K562 (cell line): ENCODE measurements at regions not wholly inside any gene's neighbourhood (a gene's known extent, or its start where the extent isn't known, plus 50 kb on each side); places are given as distances from the start of the nearest gene placed in this dataset.

Experiments
- ATAC-seq: fragments of 200-7000 bp; cut with Tn5 transposase; 3 replicates; pipeline ENCODE4 v1.9.1; 2020; ENCODE audit warnings: moderate library complexity
- BruUV-seq: library from RNA; stranded (reverse); fragments of 400-500 nt; replicated peaks from 2 replicates; lab custom pipeline; 2021; lab: Mats Ljungman, UMichigan
- CTCF ChIA-PET: fragments of 300-600 bp; formaldehyde crosslinking; extraction: SDS; loops from one replicate; lab custom pipeline; 2021; ENCODE audit warnings: low intra/inter-chr PET ratio; lab: Yijun Ruan, JAX
- POLR2A ChIA-PET: fragments of 300-600, 350-650 bp; sonication (Branson Sonifier 250); formaldehyde crosslinking; extraction: SDS; loops from one replicate; lab custom pipeline; 2021; ENCODE audit warnings: antibody characterized with exemption, inconsistent platforms; lab: Yijun Ruan, JAX
- DNase-seq, 4 experiments: peaks; one replicate each; pipeline versions ENCODE4 v3.0.0 to v3.0.0-alpha.2; 2011 to 2018; ENCODE audit warnings: low spot score in 3 of 4, mixed read lengths in 3 of 4; ENCODE audit errors: extremely low read depth in 1 of 4
- FAIRE-seq: peaks from 2 replicates; lab custom pipeline; 2011; peaks lifted over from hg19 to GRCh38; lab: Jason Lieb, UNC
- H2AFZ ChIP-seq: 2 replicates; pipeline ENCODE4 v1.6.0; 2011; ENCODE audit warnings: low read depth, low read length, control low read depth, inconsistent platforms
- H3K27ac ChIP-seq: fragments of 200-600 bp; 3 replicates; pipeline ENCODE4 v1.8.0; 2011; ENCODE audit warnings: low read depth, mild to moderate bottlenecking, control low read depth, inconsistent platforms, low read length, moderate library complexity, mixed read lengths; ENCODE audit errors: extremely low read depth
- H3K27me3 ChIP-seq, 2 experiments: fragments of 300-600 bp in 1 of 2; 2 replicates in 1 of 2; 3 replicates in 1 of 2; pipeline versions ENCODE4 v1.6.0 to v1.8.0; 2011; ENCODE audit warnings: inconsistent platforms in 2 of 2, low read length in 2 of 2, mild to moderate bottlenecking in 1 of 2, mixed read lengths in 1 of 2, moderate library complexity in 1 of 2; ENCODE audit not compliant: control insufficient read depth in 2 of 2, insufficient read depth in 2 of 2
- H3K36me3 ChIP-seq: fragments of 300-600 bp; 3 replicates; pipeline ENCODE4 v1.8.0; 2011; ENCODE audit warnings: mild to moderate bottlenecking, low read length, inconsistent platforms; ENCODE audit not compliant: control insufficient read depth, insufficient read depth
- H3K4me1 ChIP-seq, 2 experiments: fragments of 200-600 bp in 1 of 2; replicated peaks in 1 of 2; 2 replicates in 1 of 2; 3 replicates in 1 of 2; pipeline versions ENCODE4 v1.5.1 to v1.8.0; 2011; ENCODE audit warnings: inconsistent platforms in 2 of 2, low read length in 2 of 2, mild to moderate bottlenecking in 1 of 2, mixed read lengths in 1 of 2, moderate library complexity in 1 of 2; ENCODE audit not compliant: control insufficient read depth in 2 of 2, insufficient read depth in 2 of 2
- H3K4me2 ChIP-seq: 2 replicates; pipeline ENCODE4 v1.6.1; 2011; ENCODE audit warnings: low read length, control low read depth, inconsistent platforms, mixed read lengths; ENCODE audit not compliant: insufficient read depth
- H3K4me3 ChIP-seq: fragments of 200-600 bp; sonication (generic), shearing (Covaris generic); 2 replicates; pipeline ENCODE4 v1.5.1; 2016; ENCODE audit warnings: control low read depth, inconsistent platforms
- H3K79me2 ChIP-seq: fragments of 200-600 bp; 3 replicates; pipeline ENCODE4 v1.8.0; 2011; ENCODE audit warnings: low read length, inconsistent platforms; ENCODE audit not compliant: control insufficient read depth, insufficient read depth
- H3K9ac ChIP-seq, 2 experiments: 2 replicates each; pipeline versions ENCODE4 v1.6.0 to v1.6.1; 2011; ENCODE audit warnings: low read depth in 2 of 2, low read length in 2 of 2, control low read depth in 1 of 2, inconsistent platforms in 1 of 2, mild to moderate bottlenecking in 1 of 2, mixed read lengths in 1 of 2; ENCODE audit not compliant: insufficient read depth in 1 of 2
- H3K9me1 ChIP-seq: one replicate; pipeline ENCODE4 v1.6.0; 2011; ENCODE audit warnings: inconsistent platforms, mild to moderate bottlenecking, low read length, moderate library complexity; ENCODE audit not compliant: control insufficient read depth, insufficient read depth
- H3K9me3 ChIP-seq: replicated peaks from 2 replicates; pipeline ENCODE4 v1.5.1; 2011; ENCODE audit warnings: low read depth, low read length, inconsistent platforms; ENCODE audit not compliant: control insufficient read depth, insufficient read depth
- H4K20me1 ChIP-seq: replicated peaks from 2 replicates; pipeline ENCODE4 v1.6.1; 2011; ENCODE audit warnings: low read length, inconsistent platforms, mixed read lengths; ENCODE audit not compliant: control insufficient read depth, insufficient read depth
- HNRNPUL1 ChIP-seq: fragments of 200-400 bp; formaldehyde crosslinking; IDR thresholded peaks from 2 replicates; pipeline ENCODE4 v1.6.1; 2017; ENCODE audit warnings: low read length
- KDM5B ChIP-seq: fragments of 200-600 bp; sonication (generic); IDR thresholded peaks from 2 replicates; pipeline ENCODE4 v1.6.1; 2012; ENCODE audit warnings: low read depth, mild to moderate bottlenecking, moderate library complexity, low read length, control low read depth, inconsistent platforms; ENCODE audit not compliant: insufficient replicate concordance
- KLF16 ChIP-seq: IDR thresholded peaks from 2 replicates; pipeline ENCODE4 v1.6.1; 2016; ENCODE audit warnings: antibody characterized with exemption
- NFIC ChIP-seq: fragments of 450-650 bp; IDR thresholded peaks from 2 replicates; pipeline ENCODE4 v1.6.1; 2017; ENCODE audit warnings: mild to moderate bottlenecking, inconsistent platforms
- PURB ChIP-seq: sonication (generic); formaldehyde crosslinking; IDR thresholded peaks from 2 replicates; pipeline ENCODE4 v1.9.0; 2021; ENCODE audit warnings: low read depth, mild to moderate bottlenecking, missing genetic modification reagents
- SIN3A ChIP-seq, 2 experiments: fragments of 150-350 bp in 1 of 2; IDR thresholded peaks; 2 replicates each; pipeline ENCODE4 v1.6.1; 2011 to 2016; ENCODE audit warnings: borderline replicate concordance in 2 of 2, low read depth in 2 of 2, low read length in 2 of 2, mild to moderate bottlenecking in 2 of 2, moderate library complexity in 2 of 2; ENCODE audit not compliant: control insufficient read depth in 1 of 2
- ZNF311 ChIP-seq: fragments of 250-450 bp; sonication (Bioruptor Pico); IDR thresholded peaks from 2 replicates; pipeline ENCODE4 v1.4.0; 2020; ENCODE audit warnings: mild to moderate bottlenecking, moderate library complexity
- WGBS: fragments of 100-300 bp; shearing (Covaris generic); methylation state at CpG from one replicate; pipeline ENCODE4 v1.1.6; 2016; ENCODE audit warnings: low coverage, mixed read lengths; ENCODE audit not compliant: insufficient coverage; ENCODE audit errors: missing lambda C conversion rate; 5-methylcytosine and 5-hydroxymethylcytosine counted together
- in situ Hi-C: fragments of 300-500 bp; cut with MboI; formaldehyde crosslinking; loops from 4 replicates; pipeline ENCODE4 v1.15.0; 2018; ENCODE audit warnings: inconsistent platforms, mixed read lengths
- intact Hi-C: fragments of 100-400 bp; cut with micrococcal nuclease; formaldehyde crosslinking; loops from 2 replicates; pipeline ENCODE4 v1.14.2; 2022
- TF ChIP-seq, protein P1 (sequence below): fragments of 250-450 bp; sonication (Bioruptor Pico); IDR thresholded peaks from 2 replicates; pipeline ENCODE4 v1.4.0; 2020; ENCODE audit warnings: mild to moderate bottlenecking, moderate library complexity
- TF ChIP-seq, protein P2 (sequence below): fragments of 450-650 bp; formaldehyde crosslinking; IDR thresholded peaks from 2 replicates; pipeline ENCODE4 v1.4.0; 2020; ENCODE audit warnings: mild to moderate bottlenecking, moderate library complexity
- TF ChIP-seq, protein P3 (sequence below), 2 experiments: fragments of 450-650 bp; IDR thresholded peaks; 2 replicates each; pipeline ENCODE4 v1.6.1; 2018; ENCODE audit warnings: mild to moderate bottlenecking in 2 of 2, low read depth in 1 of 2; ENCODE audit not compliant: partially characterized antibody in 2 of 2

DNA sequence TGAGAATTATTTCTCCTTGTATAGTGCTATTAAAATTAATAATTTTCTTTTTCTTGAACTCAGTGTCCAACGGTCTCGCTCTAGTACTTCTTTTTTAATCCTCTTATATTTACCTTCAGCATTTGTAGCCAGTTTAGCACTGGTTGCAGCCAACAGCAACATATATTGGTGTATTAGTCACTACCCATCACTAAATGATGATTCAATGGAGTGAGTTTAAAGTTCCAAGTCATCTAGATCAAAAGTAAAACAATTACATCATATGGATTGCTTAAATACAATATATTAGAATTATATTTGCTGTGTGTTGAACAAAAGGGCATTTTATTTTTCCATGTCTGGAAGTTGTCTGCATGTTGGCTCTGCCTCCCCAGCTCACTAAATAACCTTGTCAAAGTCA, 591.8 kb downstream of the ADGRL2 start:
- intact Hi-C loops: no loop called here
- H3K4me3 ChIP-seq: no peak overlapping the region
- H3K9ac ChIP-seq: no peak overlapping the region
- ChIA-PET POLR2A (no interaction called here), CTCF (no interaction called here)
- no peak for DNase-seq
- ATAC-seq: no peak
- FAIRE-seq: no peak
- H3K4me2 ChIP-seq: no peak overlapping the region
- no peaks in the 10 kb centered on the region for H4K20me1 ChIP-seq
- 0% methylated on average over 2 of the region's 2 CpGs for WGBS
- no peaks in the 10 kb centered on the region for H3K9me3 ChIP-seq
- H3K27me3 ChIP-seq: no peaks in the 10 kb centered on the region
- no peaks in the 10 kb centered on the region for H3K36me3 ChIP-seq
- no peaks in the 10 kb centered on the region for H3K9me1 ChIP-seq
- TF ChIP-seq KLF16 (no peak), NFIC (no peak), SIN3A (IDR thresholded peaks at IDR 0.05; ENCODE audit: borderline replicate concordance in 2 of 2, control insufficient read depth in 1 of 2, low read depth in 2 of 2, low read length in 2 of 2) (no peak), KDM5B (no peak), ZNF311 (CRISPR knock-in tag) (no peak), PURB (CRISPR knock-in tag) (no peak), HNRNPUL1 (no peak)
- TF ChIP-seq, protein P1, sequence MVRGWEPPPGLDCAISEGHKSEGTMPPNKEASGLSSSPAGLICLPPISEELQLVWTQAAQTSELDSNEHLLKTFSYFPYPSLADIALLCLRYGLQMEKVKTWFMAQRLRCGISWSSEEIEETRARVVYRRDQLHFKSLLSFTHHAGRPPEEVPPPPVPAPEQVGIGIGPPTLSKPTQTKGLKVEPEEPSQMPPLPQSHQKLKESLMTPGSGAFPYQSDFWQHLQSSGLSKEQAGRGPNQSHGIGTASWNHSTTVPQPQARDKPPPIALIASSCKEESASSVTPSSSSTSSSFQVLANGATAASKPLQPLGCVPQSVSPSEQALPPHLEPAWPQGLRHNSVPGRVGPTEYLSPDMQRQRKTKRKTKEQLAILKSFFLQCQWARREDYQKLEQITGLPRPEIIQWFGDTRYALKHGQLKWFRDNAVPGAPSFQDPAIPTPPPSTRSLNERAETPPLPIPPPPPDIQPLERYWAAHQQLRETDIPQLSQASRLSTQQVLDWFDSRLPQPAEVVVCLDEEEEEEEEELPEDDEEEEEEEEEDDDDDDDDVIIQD (CRISPR knock-in tag): no peak
- TF ChIP-seq, protein P2, sequence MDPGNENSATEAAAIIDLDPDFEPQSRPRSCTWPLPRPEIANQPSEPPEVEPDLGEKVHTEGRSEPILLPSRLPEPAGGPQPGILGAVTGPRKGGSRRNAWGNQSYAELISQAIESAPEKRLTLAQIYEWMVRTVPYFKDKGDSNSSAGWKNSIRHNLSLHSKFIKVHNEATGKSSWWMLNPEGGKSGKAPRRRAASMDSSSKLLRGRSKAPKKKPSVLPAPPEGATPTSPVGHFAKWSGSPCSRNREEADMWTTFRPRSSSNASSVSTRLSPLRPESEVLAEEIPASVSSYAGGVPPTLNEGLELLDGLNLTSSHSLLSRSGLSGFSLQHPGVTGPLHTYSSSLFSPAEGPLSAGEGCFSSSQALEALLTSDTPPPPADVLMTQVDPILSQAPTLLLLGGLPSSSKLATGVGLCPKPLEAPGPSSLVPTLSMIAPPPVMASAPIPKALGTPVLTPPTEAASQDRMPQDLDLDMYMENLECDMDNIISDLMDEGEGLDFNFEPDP (CRISPR knock-in tag): no peak
- TF ChIP-seq, protein P3, sequence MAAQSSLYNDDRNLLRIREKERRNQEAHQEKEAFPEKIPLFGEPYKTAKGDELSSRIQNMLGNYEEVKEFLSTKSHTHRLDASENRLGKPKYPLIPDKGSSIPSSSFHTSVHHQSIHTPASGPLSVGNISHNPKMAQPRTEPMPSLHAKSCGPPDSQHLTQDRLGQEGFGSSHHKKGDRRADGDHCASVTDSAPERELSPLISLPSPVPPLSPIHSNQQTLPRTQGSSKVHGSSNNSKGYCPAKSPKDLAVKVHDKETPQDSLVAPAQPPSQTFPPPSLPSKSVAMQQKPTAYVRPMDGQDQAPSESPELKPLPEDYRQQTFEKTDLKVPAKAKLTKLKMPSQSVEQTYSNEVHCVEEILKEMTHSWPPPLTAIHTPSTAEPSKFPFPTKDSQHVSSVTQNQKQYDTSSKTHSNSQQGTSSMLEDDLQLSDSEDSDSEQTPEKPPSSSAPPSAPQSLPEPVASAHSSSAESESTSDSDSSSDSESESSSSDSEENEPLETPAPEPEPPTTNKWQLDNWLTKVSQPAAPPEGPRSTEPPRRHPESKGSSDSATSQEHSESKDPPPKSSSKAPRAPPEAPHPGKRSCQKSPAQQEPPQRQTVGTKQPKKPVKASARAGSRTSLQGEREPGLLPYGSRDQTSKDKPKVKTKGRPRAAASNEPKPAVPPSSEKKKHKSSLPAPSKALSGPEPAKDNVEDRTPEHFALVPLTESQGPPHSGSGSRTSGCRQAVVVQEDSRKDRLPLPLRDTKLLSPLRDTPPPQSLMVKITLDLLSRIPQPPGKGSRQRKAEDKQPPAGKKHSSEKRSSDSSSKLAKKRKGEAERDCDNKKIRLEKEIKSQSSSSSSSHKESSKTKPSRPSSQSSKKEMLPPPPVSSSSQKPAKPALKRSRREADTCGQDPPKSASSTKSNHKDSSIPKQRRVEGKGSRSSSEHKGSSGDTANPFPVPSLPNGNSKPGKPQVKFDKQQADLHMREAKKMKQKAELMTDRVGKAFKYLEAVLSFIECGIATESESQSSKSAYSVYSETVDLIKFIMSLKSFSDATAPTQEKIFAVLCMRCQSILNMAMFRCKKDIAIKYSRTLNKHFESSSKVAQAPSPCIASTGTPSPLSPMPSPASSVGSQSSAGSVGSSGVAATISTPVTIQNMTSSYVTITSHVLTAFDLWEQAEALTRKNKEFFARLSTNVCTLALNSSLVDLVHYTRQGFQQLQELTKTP (IDR thresholded peaks at IDR 0.05; ENCODE audit: low read depth in 1 of 2, partially characterized antibody in 2 of 2): no peak
- H3K79me2 ChIP-seq: no peaks in the 10 kb centered on the region
- no TSS peak for BruUV-seq
- no peak overlapping the region for H3K27ac ChIP-seq
- no peak overlapping the region for H2AFZ ChIP-seq
- H3K4me1 ChIP-seq: no peaks in the 10 kb centered on the region
- in situ Hi-C loops: no loop called here
